SK-N-SH (cell line): ENCODE measurements at regions not wholly inside any gene's neighbourhood (a gene's known extent, or its start where the extent isn't known, plus 50 kb on each side); places are given as distances from the start of the nearest gene placed in this dataset.

ENCODE experiments used
- CTCF ChIA-PET: fragments of 300-600, 350-600 bp; formaldehyde crosslinking; extraction: SDS; loops from one replicate; lab custom pipeline; 2021; lab: Yijun Ruan, JAX
- POLR2A ChIA-PET: fragments of 350-600 bp; sonication (Branson Sonifier 250); formaldehyde crosslinking; extraction: SDS; loops from one replicate; lab custom pipeline; 2020; ENCODE audit warnings: antibody characterized with exemption, inconsistent platforms; lab: Yijun Ruan, JAX
- DNase-seq: peaks from one replicate; pipeline ENCODE4 v3.0.0; 2012
- H2AFZ ChIP-seq: fragments of 200-600 bp; sonication (generic); 2 replicates; pipeline ENCODE4 v1.8.1; 2016; ENCODE audit warnings: antibody characterized with exemption, mild to moderate bottlenecking, low read depth
- H3F3A ChIP-seq: fragments of 200-600 bp; sonication (generic); replicated peaks from 2 replicates; pipeline ENCODE3; 2016; ENCODE audit warnings: antibody characterized with exemption, mild to moderate bottlenecking; ENCODE audit not compliant: insufficient read depth
- H3K27ac ChIP-seq, 2 experiments: fragments of 200-500 bp in 1 of 2; fragments of 200-600 bp in 1 of 2; sonication (Bioruptor generic) in 1 of 2; sonication (generic), shearing (Covaris generic) in 1 of 2; 2 replicates each; pipeline versions ENCODE4 v1.5.1 to v1.6.1; 2014 to 2016; ENCODE audit warnings: low read depth in 2 of 2, inconsistent platforms in 1 of 2, low read length in 1 of 2, mild to moderate bottlenecking in 1 of 2, mixed read lengths in 1 of 2
- H3K27me3 ChIP-seq: fragments of 200-600 bp; sonication (generic), shearing (Covaris generic); 2 replicates; pipeline ENCODE4 v1.6.1; 2016; ENCODE audit warnings: mixed run types; ENCODE audit not compliant: insufficient read depth
- H3K36me3 ChIP-seq, 2 experiments: fragments of 200-500 bp in 1 of 2; fragments of 200-600 bp in 1 of 2; sonication (Bioruptor generic) in 1 of 2; sonication (generic) in 1 of 2; replicated peaks in 1 of 2; 2 replicates each; pipeline versions ENCODE3 to v1.5.1; 2014 to 2016; ENCODE audit warnings: low read length in 1 of 2, mild to moderate bottlenecking in 1 of 2; ENCODE audit not compliant: insufficient read depth in 2 of 2, control insufficient read depth in 1 of 2
- H3K4me1 ChIP-seq, 2 experiments: fragments of 200-500 bp in 1 of 2; fragments of 200-600 bp in 1 of 2; sonication (Bioruptor generic) in 1 of 2; sonication (generic), shearing (Covaris generic) in 1 of 2; 2 replicates each; pipeline versions ENCODE4 v1.5.1 to v1.6.1; 2014 to 2016; ENCODE audit warnings: low read depth in 1 of 2, low read length in 1 of 2, mixed run types in 1 of 2; ENCODE audit not compliant: insufficient read depth in 2 of 2, control insufficient read depth in 1 of 2
- H3K4me2 ChIP-seq: fragments of 200-600 bp; sonication (generic), shearing (Covaris generic); 2 replicates; pipeline ENCODE4 v1.6.1; 2017; ENCODE audit warnings: mixed run types
- H3K4me3 ChIP-seq, 2 experiments: fragments of 200-500 bp in 1 of 2; fragments of 200-600 bp in 1 of 2; sonication (Bioruptor generic) in 1 of 2; sonication (generic), shearing (Covaris generic) in 1 of 2; 2 replicates each; pipeline versions ENCODE4 v1.5.1 to v1.8.1; 2014 to 2016; ENCODE audit warnings: low read depth in 2 of 2, inconsistent platforms in 1 of 2, low read length in 1 of 2, mild to moderate bottlenecking in 1 of 2, mixed read lengths in 1 of 2, moderate library complexity in 1 of 2
- H3K79me2 ChIP-seq: fragments of 200-600 bp; sonication (generic); 2 replicates; pipeline ENCODE4 v1.8.1; 2017; ENCODE audit warnings: mild to moderate bottlenecking; ENCODE audit not compliant: insufficient read depth
- H3K9ac ChIP-seq: fragments of 200-600 bp; sonication (generic); 2 replicates; pipeline ENCODE4 v1.6.1; 2017; ENCODE audit warnings: mixed run types
- H3K9me2 ChIP-seq: fragments of 200-600 bp; sonication (generic); 2 replicates; pipeline ENCODE4 v1.6.1; 2017; ENCODE audit warnings: mixed run types
- H3K9me3 ChIP-seq: fragments of 200-600 bp; sonication (generic); 2 replicates; pipeline ENCODE4 v1.6.1; 2017; ENCODE audit warnings: mixed run types, mild to moderate bottlenecking, moderate library complexity
- H4K20me1 ChIP-seq: fragments of 200-600 bp; sonication (generic); 2 replicates; pipeline ENCODE4 v1.6.1; 2017; ENCODE audit warnings: mild to moderate bottlenecking, mixed run types; ENCODE audit not compliant: insufficient read depth
- CHD2 ChIP-seq: fragments of 150-350 bp; IDR thresholded peaks from 2 replicates; pipeline ENCODE4 v1.6.1; 2018; ENCODE audit warnings: low read length; ENCODE audit not compliant: partially characterized antibody
- ELF1 ChIP-seq: IDR thresholded peaks from 2 replicates; pipeline ENCODE4 v1.4.0; 2012
- EP300 ChIP-seq, 2 experiments: IDR thresholded peaks; 2 replicates each; pipeline versions ENCODE4 v1.4.0 to v1.6.1; 2012; ENCODE audit warnings: borderline replicate concordance in 1 of 2, low read depth in 1 of 2, low read length in 1 of 2
- EZH2phosphoT487 ChIP-seq: fragments of 200-600 bp; sonication (generic); IDR thresholded peaks from 2 replicates; pipeline ENCODE4 v1.6.1; 2017; ENCODE audit warnings: low read depth, mixed run types, mild to moderate bottlenecking, antibody characterized with exemption, moderate library complexity, borderline replicate concordance
- FOSL2 ChIP-seq: IDR thresholded peaks from 2 replicates; pipeline ENCODE4 v1.4.0; 2012; ENCODE audit warnings: low read depth, mild to moderate bottlenecking, moderate library complexity, borderline replicate concordance
- JUND ChIP-seq: IDR thresholded peaks from 2 replicates; pipeline ENCODE4 v1.4.0; 2012
- MXI1 ChIP-seq: IDR thresholded peaks from 2 replicates; pipeline ENCODE4 v1.6.1; 2012; ENCODE audit warnings: mild to moderate bottlenecking, low read depth, low read length, improper control_type of control experiment
- NRF1 ChIP-seq: IDR thresholded peaks from 2 replicates; pipeline ENCODE4 v1.6.1; 2012; ENCODE audit warnings: low read depth, mild to moderate bottlenecking, low read length
- POLR2AphosphoS5 ChIP-seq: IDR thresholded peaks from 2 replicates; pipeline ENCODE4 v1.6.1; 2012; ENCODE audit warnings: low read depth, low read length
- RAD21 ChIP-seq: IDR thresholded peaks from 2 replicates; pipeline ENCODE4 v1.6.1; 2012; ENCODE audit warnings: mild to moderate bottlenecking, low read length
- RXRA ChIP-seq: IDR thresholded peaks from 2 replicates; pipeline ENCODE4 v1.4.0; 2012; ENCODE audit warnings: low read depth, mild to moderate bottlenecking, borderline replicate concordance
- SIN3A ChIP-seq: IDR thresholded peaks from 2 replicates; pipeline ENCODE4 v1.6.1; 2012; ENCODE audit warnings: low read depth, mild to moderate bottlenecking, low read length, moderate library complexity, borderline replicate concordance
- SMC3 ChIP-seq: IDR thresholded peaks from 2 replicates; pipeline ENCODE4 v1.6.1; 2012; ENCODE audit warnings: low read depth, low read length, improper control_type of control experiment
- TEAD4 ChIP-seq: IDR thresholded peaks from 2 replicates; pipeline ENCODE4 v1.4.0; 2012; ENCODE audit warnings: mild to moderate bottlenecking, borderline replicate concordance; ENCODE audit not compliant: insufficient read depth
- YY1 ChIP-seq: IDR thresholded peaks from 2 replicates; pipeline ENCODE4 v1.4.0; 2012; ENCODE audit warnings: low read depth, mild to moderate bottlenecking
- WGBS: methylation state at CpG from one replicate; pipeline ENCODE4 v1.1.6; 2017; ENCODE audit warnings: low lambda C conversion rate; 5-methylcytosine and 5-hydroxymethylcytosine counted together
- TF ChIP-seq, protein P1 (sequence below): IDR thresholded peaks from 2 replicates; pipeline ENCODE4; 2012
- TF ChIP-seq, protein P2 (sequence below): IDR thresholded peaks from 2 replicates; pipeline ENCODE4 v1.4.0; 2012; ENCODE audit warnings: low read depth
- TF ChIP-seq, protein P3 (sequence below): fragments of 150-350 bp; IDR thresholded peaks from 2 replicates; pipeline ENCODE4 v1.6.1; 2017; ENCODE audit warnings: antibody characterized with exemption, low read length, low read depth, borderline replicate concordance
- TF ChIP-seq, protein P4 (sequence below): fragments of 150-350 bp; IDR thresholded peaks from 2 replicates; pipeline ENCODE4 v1.6.1; 2016; ENCODE audit warnings: mild to moderate bottlenecking, low read depth, low read length
- TF ChIP-seq, protein P5 (sequence below): fragments of 200-600 bp; sonication (generic); IDR thresholded peaks from 2 replicates; pipeline ENCODE4 v1.6.1; 2017; ENCODE audit warnings: antibody characterized with exemption, mild to moderate bottlenecking, moderate library complexity

GRCh38 chr15:62559381-62559733 is 394.3 kb upstream of the C2CD4B start:
- no peak for TF ChIP-seq RXRA
- TF ChIP-seq, protein P1, sequence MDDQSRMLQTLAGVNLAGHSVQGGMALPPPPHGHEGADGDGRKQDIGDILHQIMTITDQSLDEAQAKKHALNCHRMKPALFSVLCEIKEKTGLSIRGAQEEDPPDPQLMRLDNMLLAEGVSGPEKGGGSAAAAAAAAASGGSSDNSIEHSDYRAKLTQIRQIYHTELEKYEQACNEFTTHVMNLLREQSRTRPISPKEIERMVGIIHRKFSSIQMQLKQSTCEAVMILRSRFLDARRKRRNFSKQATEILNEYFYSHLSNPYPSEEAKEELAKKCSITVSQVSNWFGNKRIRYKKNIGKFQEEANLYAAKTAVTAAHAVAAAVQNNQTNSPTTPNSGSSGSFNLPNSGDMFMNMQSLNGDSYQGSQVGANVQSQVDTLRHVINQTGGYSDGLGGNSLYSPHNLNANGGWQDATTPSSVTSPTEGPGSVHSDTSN, result no peak
- TF ChIP-seq SIN3A, result no peak
- no peak for TF ChIP-seq ELF1
- no peak for TF ChIP-seq MXI1
- TF ChIP-seq EZH2phosphoT487, result no peak
- no peak for TF ChIP-seq FOSL2
- no peak for TF ChIP-seq RAD21
- TF ChIP-seq, protein P2, sequence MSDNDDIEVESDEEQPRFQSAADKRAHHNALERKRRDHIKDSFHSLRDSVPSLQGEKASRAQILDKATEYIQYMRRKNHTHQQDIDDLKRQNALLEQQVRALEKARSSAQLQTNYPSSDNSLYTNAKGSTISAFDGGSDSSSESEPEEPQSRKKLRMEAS, result no peak
- TF ChIP-seq SMC3, result no peak
- TF ChIP-seq, protein P3, sequence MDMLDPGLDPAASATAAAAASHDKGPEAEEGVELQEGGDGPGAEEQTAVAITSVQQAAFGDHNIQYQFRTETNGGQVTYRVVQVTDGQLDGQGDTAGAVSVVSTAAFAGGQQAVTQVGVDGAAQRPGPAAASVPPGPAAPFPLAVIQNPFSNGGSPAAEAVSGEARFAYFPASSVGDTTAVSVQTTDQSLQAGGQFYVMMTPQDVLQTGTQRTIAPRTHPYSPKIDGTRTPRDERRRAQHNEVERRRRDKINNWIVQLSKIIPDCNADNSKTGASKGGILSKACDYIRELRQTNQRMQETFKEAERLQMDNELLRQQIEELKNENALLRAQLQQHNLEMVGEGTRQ, result no peak
- no peak for TF ChIP-seq POLR2AphosphoS5
- TF ChIP-seq TEAD4, result no peak
- no peak for TF ChIP-seq CHD2
- no peak overlapping the region for H3K4me3 ChIP-seq
- peaks cover 0 to 7% of the 10 kb centered on the region in 2 experiments for H3K36me3 ChIP-seq
- H4K20me1 ChIP-seq, result no peaks in the 10 kb centered on the region
- H3K9me2 ChIP-seq, result no peaks in the 10 kb centered on the region
- no peak overlapping the region for H3K4me2 ChIP-seq
- no peaks in the 10 kb centered on the region; the same call in 1 of the 2 replicates for H3K79me2 ChIP-seq
- DNase-seq, result no peak
- no peaks in the 10 kb centered on the region; a peak in 2 of 4 replicates for H3K4me1 ChIP-seq
- H3K27me3 ChIP-seq, result no peaks in the 10 kb centered on the region
- H3K9me3 ChIP-seq, result no peaks in the 10 kb centered on the region
- H3K9ac ChIP-seq, result no peak overlapping the region
- H3K27ac ChIP-seq, result no peak overlapping the region
- ChIA-PET CTCF (interaction anchor here (2.2 kb wide), 1 partner anchor 10 kb away, joined by 6 read pairs; no protein-coding TSS in a partner anchor), POLR2A (no interaction called here)
- no peaks in the 10 kb centered on the region for H3F3A ChIP-seq
- no peak overlapping the region for H2AFZ ChIP-seq
- 78% methylated on average over 1 of the region's 1 CpG for WGBS

- H3K79me2 ChIP-seq, result no peaks in the 10 kb centered on the region
- TF ChIP-seq, protein P3, result no peak
- TF ChIP-seq, protein P4, sequence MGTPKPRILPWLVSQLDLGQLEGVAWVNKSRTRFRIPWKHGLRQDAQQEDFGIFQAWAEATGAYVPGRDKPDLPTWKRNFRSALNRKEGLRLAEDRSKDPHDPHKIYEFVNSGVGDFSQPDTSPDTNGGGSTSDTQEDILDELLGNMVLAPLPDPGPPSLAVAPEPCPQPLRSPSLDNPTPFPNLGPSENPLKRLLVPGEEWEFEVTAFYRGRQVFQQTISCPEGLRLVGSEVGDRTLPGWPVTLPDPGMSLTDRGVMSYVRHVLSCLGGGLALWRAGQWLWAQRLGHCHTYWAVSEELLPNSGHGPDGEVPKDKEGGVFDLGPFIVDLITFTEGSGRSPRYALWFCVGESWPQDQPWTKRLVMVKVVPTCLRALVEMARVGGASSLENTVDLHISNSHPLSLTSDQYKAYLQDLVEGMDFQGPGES, result no peak
- TF ChIP-seq, protein P5, sequence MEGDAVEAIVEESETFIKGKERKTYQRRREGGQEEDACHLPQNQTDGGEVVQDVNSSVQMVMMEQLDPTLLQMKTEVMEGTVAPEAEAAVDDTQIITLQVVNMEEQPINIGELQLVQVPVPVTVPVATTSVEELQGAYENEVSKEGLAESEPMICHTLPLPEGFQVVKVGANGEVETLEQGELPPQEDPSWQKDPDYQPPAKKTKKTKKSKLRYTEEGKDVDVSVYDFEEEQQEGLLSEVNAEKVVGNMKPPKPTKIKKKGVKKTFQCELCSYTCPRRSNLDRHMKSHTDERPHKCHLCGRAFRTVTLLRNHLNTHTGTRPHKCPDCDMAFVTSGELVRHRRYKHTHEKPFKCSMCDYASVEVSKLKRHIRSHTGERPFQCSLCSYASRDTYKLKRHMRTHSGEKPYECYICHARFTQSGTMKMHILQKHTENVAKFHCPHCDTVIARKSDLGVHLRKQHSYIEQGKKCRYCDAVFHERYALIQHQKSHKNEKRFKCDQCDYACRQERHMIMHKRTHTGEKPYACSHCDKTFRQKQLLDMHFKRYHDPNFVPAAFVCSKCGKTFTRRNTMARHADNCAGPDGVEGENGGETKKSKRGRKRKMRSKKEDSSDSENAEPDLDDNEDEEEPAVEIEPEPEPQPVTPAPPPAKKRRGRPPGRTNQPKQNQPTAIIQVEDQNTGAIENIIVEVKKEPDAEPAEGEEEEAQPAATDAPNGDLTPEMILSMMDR, result no peak
- TF ChIP-seq SIN3A (no peak), JUND (no peak), YY1 (no peak), RAD21 (no peak), TEAD4 (no peak), EP300 (IDR thresholded peaks at IDR 0.05; ENCODE audit: borderline replicate concordance in 1 of 2, low read depth in 1 of 2, low read length in 1 of 2) (no peak), NRF1 (no peak)
- TF ChIP-seq, all 33 proteins: peak for 0
- Histone ChIP-seq H3K4me3 (no peak overlapping the region), H3K9me3 (no peaks in the 10 kb centered on the region), H3K4me1 (peaks cover 0 to 2% of the 10 kb centered on the region in 2 experiments; a peak in 1 of 4 replicates), H3K27me3 (no peaks in the 10 kb centered on the region), H3K9ac (no peak overlapping the region), H3K9me2 (no peaks in the 10 kb centered on the region), H3K36me3 (peaks cover 0 to 5% of the 10 kb centered on the region in 2 experiments), H3K4me2 (no peak overlapping the region), H4K20me1 (no peaks in the 10 kb centered on the region), H3F3A (no peaks in the 10 kb centered on the region), H3K27ac (no peak overlapping the region), H2AFZ (no peak overlapping the region)
- no peak for DNase-seq
- WGBS, result 98% methylated on average over 11 of the region's 11 CpGs
- ChIA-PET CTCF (no interaction called here), POLR2A (no interaction called here)
These were observed 396.0 kb upstream of the C2CD4B start for GRCh38 chr15:62561059-62561519.
